Progenitor cell of endocrine pancreas (in vitro differentiated cells): ENCODE measurements at regions not wholly inside any gene's neighbourhood (a gene's known extent, or its start where the extent isn't known, plus 50 kb on each side); places are given as distances from the start of the nearest gene placed in this dataset.

ENCODE experiments used
- DNase-seq: peaks from one replicate; pipeline ENCODE4 v3.0.0; 2021; ENCODE audit warnings: low spot score; ENCODE audit not compliant: unreplicated experiment
- H3K27ac Mint-ChIP-seq: 2 replicates; pipeline ENCODE4 v1.8.0; 2021; ENCODE audit warnings: mild to moderate bottlenecking, moderate library complexity, mixed read lengths
- H3K27me3 Mint-ChIP-seq: 2 replicates; pipeline ENCODE4 v1.8.0; 2021; ENCODE audit warnings: mixed read lengths
- H3K36me3 Mint-ChIP-seq: 2 replicates; pipeline ENCODE4 v1.8.0; 2022; ENCODE audit warnings: mixed read lengths; ENCODE audit not compliant: insufficient read depth
- H3K4me1 Mint-ChIP-seq: 2 replicates; pipeline ENCODE4 v1.8.0; 2021; ENCODE audit warnings: low read depth, mixed read lengths
- H3K4me3 Mint-ChIP-seq: 2 replicates; pipeline ENCODE4 v1.8.0; 2021; ENCODE audit warnings: low read depth, mild to moderate bottlenecking, moderate library complexity, mixed read lengths
- H3K9me3 Mint-ChIP-seq: 2 replicates; pipeline ENCODE4 v1.8.0; 2021; ENCODE audit warnings: low read depth, mixed read lengths
- TF ChIP-seq, protein P1 (sequence below): fragments of 200-600 bp; sonication (generic); IDR thresholded peaks from one replicate; pipeline ENCODE4 v1.5.0; 2021; ENCODE audit warnings: antibody characterized with exemption, mild to moderate bottlenecking; ENCODE audit not compliant: unreplicated experiment

DNA sequence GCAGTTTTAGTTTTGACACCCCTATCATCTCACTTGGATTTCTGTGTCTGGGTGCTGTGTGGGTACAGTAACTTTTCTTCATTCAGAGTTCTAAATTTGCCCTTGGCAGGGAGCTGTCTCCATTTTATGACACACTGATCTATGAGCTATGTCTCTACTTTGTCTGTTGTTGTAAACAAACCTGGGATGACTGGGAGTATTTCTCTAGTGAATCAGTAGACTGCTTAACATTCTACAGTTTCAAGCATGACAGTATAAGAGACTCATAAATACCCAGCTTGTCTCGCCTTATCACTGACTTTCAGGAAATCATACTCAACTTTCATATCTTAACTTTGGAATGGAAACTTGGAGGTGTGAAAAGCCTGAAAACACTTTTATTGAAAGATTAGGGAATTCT is 212.1 kb upstream of the NUDT12 start:
- no peak overlapping the region for H3K4me3 Mint-ChIP-seq
- H3K9me3 Mint-ChIP-seq, result peaks cover 11% of the 10 kb centered on the region
- no peaks in the 10 kb centered on the region for H3K4me1 Mint-ChIP-seq
- no peak for DNase-seq
- peaks cover 1% of the 10 kb centered on the region for H3K36me3 Mint-ChIP-seq
- H3K27me3 Mint-ChIP-seq, result no peaks in the 10 kb centered on the region
- TF ChIP-seq, protein P1, sequence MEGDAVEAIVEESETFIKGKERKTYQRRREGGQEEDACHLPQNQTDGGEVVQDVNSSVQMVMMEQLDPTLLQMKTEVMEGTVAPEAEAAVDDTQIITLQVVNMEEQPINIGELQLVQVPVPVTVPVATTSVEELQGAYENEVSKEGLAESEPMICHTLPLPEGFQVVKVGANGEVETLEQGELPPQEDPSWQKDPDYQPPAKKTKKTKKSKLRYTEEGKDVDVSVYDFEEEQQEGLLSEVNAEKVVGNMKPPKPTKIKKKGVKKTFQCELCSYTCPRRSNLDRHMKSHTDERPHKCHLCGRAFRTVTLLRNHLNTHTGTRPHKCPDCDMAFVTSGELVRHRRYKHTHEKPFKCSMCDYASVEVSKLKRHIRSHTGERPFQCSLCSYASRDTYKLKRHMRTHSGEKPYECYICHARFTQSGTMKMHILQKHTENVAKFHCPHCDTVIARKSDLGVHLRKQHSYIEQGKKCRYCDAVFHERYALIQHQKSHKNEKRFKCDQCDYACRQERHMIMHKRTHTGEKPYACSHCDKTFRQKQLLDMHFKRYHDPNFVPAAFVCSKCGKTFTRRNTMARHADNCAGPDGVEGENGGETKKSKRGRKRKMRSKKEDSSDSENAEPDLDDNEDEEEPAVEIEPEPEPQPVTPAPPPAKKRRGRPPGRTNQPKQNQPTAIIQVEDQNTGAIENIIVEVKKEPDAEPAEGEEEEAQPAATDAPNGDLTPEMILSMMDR, result no peak
- no peak overlapping the region for H3K27ac Mint-ChIP-seq

GRCh38 chr5:103772248-103772647 is 209.7 kb upstream of the NUDT12 start:
- H3K9me3 Mint-ChIP-seq, result peaks cover 7% of the 10 kb centered on the region
- H3K36me3 Mint-ChIP-seq, result no peaks in the 10 kb centered on the region

GRCh38 chr5:103764403-103764802 is 201.8 kb upstream of the NUDT12 start:
- Mint-ChIP-seq H3K9me3 (no peaks in the 10 kb centered on the region), H3K27ac (no peak overlapping the region), H3K4me3 (no peak overlapping the region), H3K36me3 (no peaks in the 10 kb centered on the region), H3K27me3 (no peaks in the 10 kb centered on the region), H3K4me1 (peaks cover 2% of the 10 kb centered on the region)
- DNase-seq, result no peak
- TF ChIP-seq, protein P1, result no peak

More at GRCh38 chr5:103772248-103772647, 209.7 kb upstream of the NUDT12 start:
- Mint-ChIP-seq H3K27ac (no peak overlapping the region), H3K4me3 (no peak overlapping the region), H3K4me1 (peaks cover 2% of the 10 kb centered on the region), H3K27me3 (no peaks in the 10 kb centered on the region)
- TF ChIP-seq, protein P1, result no peak
- no peak for DNase-seq

DNA sequence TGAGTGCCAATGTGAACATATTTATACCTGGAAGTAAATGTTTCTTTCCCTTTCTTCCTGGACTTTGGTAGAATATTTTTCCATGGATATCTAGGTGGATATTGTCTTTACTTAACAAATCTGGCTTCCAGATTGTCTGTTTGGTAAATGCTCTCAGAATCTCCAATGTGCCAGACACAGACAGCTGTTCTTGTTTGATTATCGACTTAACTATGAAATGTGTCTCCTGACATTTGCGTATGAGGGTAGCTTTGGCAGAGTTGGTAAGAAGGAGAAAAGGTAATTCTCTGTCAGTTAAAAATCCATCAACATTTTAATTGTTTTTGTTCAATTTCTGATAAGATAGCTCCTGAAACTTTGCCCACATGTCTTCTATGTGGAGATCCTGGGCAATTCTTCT is 196.4 kb upstream of the NUDT12 start:
- H3K27ac Mint-ChIP-seq, result peak overlapping the region; percentile 39
- H3K4me1 Mint-ChIP-seq, result peaks cover 4% of the 10 kb centered on the region
- no peaks in the 10 kb centered on the region for H3K9me3 Mint-ChIP-seq

GRCh38 chr5:103755974-103756373 is 193.4 kb upstream of the NUDT12 start:
- no peak overlapping the region for H3K27ac Mint-ChIP-seq
- H3K27me3 Mint-ChIP-seq, result no peaks in the 10 kb centered on the region
- H3K9me3 Mint-ChIP-seq, result no peaks in the 10 kb centered on the region
- H3K36me3 Mint-ChIP-seq, result no peaks in the 10 kb centered on the region
- no peak overlapping the region for H3K4me3 Mint-ChIP-seq
- DNase-seq, result no peak
- TF ChIP-seq, protein P1, result no peak
- peaks cover 4% of the 10 kb centered on the region for H3K4me1 Mint-ChIP-seq

More for the DNA sequence above, 196.4 kb upstream of the NUDT12 start:
- H3K4me3 Mint-ChIP-seq, result no peak overlapping the region
- TF ChIP-seq, protein P1, result no peak
- H3K36me3 Mint-ChIP-seq, result no peaks in the 10 kb centered on the region
- no peak for DNase-seq
- no peaks in the 10 kb centered on the region for H3K27me3 Mint-ChIP-seq
